ENCODE measurements at regions not wholly inside any gene's neighbourhood (a gene's known extent, or its start where the extent isn't known, plus 50 kb on each side); places are given as distances from the start of the nearest gene placed in this dataset.

DNA sequence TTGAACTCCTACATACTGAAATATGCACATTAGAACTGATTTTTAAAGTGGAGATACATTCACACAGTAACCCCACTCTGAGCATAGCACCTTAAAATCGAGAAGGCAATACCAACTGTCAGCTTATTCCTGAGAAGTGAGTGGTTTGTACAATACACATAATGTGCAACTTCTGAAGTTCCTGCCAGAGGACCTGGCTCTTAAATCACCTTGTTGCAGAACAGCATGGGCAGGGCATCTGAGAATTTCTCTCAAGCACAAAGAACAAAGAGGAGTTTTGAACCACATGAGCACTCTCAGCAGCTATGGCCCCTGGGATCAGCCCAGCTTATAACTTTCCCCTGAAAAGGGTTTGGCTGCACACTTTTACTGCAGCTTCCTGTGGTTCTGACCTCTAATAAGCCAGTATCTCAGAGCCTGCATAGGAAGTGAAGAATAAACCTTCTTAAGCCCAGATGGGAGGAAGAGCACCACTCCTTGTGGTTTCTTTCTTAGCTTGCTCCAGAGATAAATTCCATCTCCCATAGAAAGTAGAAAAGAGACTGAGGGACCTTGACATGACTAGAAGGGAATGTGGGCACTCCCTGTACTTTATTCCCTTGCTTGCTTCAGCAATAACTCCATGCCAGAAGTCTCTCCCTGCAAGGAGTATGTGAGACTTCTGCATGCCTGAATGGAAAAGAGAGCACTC, 862.3 kb downstream of the SUCLG1 start:
- H3K4me3 ChIP-seq (ENCODE audit: low read depth in 1 of 2, low read length in 2 of 2), result no peak overlapping the region
- H3K36me3 ChIP-seq (ENCODE audit: insufficient read depth, low read length), result no peaks in the 10 kb centered on the region
- no peak for TF ChIP-seq EZH2 (IDR thresholded peaks at IDR 0.05; ENCODE audit: borderline replicate concordance, low read depth, low read length, severe bottlenecking)
- TF ChIP-seq, protein P1, sequence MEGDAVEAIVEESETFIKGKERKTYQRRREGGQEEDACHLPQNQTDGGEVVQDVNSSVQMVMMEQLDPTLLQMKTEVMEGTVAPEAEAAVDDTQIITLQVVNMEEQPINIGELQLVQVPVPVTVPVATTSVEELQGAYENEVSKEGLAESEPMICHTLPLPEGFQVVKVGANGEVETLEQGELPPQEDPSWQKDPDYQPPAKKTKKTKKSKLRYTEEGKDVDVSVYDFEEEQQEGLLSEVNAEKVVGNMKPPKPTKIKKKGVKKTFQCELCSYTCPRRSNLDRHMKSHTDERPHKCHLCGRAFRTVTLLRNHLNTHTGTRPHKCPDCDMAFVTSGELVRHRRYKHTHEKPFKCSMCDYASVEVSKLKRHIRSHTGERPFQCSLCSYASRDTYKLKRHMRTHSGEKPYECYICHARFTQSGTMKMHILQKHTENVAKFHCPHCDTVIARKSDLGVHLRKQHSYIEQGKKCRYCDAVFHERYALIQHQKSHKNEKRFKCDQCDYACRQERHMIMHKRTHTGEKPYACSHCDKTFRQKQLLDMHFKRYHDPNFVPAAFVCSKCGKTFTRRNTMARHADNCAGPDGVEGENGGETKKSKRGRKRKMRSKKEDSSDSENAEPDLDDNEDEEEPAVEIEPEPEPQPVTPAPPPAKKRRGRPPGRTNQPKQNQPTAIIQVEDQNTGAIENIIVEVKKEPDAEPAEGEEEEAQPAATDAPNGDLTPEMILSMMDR (IDR thresholded peaks at IDR 0.05; ENCODE audit: borderline replicate concordance, extremely low read depth, low read length, poor library complexity, severe bottlenecking), result no peak
- no peaks in the 10 kb centered on the region for H3K79me2 ChIP-seq (ENCODE audit: insufficient read depth, low read length)
- no peak overlapping the region for H3K9ac ChIP-seq (ENCODE audit: low read depth, low read length)
- H2AFZ ChIP-seq (ENCODE audit: low read depth, low read length), result no peak overlapping the region
- H3K4me2 ChIP-seq (ENCODE audit: insufficient read depth, low read length), result no peak overlapping the region
- no peaks in the 10 kb centered on the region for H3K27me3 ChIP-seq (ENCODE audit: insufficient read depth, low read length, poor library complexity)
- H3K27ac ChIP-seq (ENCODE audit: low read length), result no peak overlapping the region
- no peaks in the 10 kb centered on the region for H3K9me3 ChIP-seq (ENCODE audit: insufficient read depth, low read length, severe bottlenecking)
- DNase-seq (no peak), ATAC-seq (ENCODE audit: insufficient read depth, low read depth) (no peak)
- H4K20me1 ChIP-seq (ENCODE audit: insufficient read depth, low read length), result no peaks in the 10 kb centered on the region
- no peaks in the 10 kb centered on the region for H3K4me1 ChIP-seq (ENCODE audit: insufficient read depth, low read length)

DNA sequence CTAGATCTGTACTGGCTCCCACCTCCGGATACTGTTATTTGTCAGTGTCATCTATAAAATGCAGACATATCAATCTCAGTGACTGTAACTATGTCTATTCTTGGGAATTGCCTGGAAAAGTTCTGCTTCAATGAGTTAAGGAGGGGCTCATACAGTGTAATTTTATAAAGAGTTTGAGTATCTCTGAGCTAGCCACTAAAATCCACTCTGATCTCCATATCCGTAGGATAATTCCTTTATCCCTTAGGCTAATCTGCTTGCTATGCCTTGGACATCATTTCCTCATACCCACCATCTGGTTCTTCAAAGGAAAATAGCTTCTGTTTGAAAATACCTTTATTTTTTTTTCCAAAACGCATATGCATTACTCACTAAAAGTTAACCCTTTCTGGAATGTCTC, 863.2 kb downstream of the SUCLG1 start:
- no peak overlapping the region for H3K9ac ChIP-seq (ENCODE audit: low read depth, low read length)
- no peaks in the 10 kb centered on the region for H3K79me2 ChIP-seq (ENCODE audit: insufficient read depth, low read length)
- H3K9me3 ChIP-seq (ENCODE audit: insufficient read depth, low read length, severe bottlenecking), result no peaks in the 10 kb centered on the region
- no peak overlapping the region for H3K4me3 ChIP-seq (ENCODE audit: low read depth in 1 of 2, low read length in 2 of 2)
- no peaks in the 10 kb centered on the region for H3K27me3 ChIP-seq (ENCODE audit: insufficient read depth, low read length, poor library complexity)
- no peak overlapping the region for H3K27ac ChIP-seq (ENCODE audit: low read length)
- TF ChIP-seq, protein P1 (IDR thresholded peaks at IDR 0.05; ENCODE audit: borderline replicate concordance, extremely low read depth, low read length, poor library complexity, severe bottlenecking), result no peak
- no peak for TF ChIP-seq EZH2 (IDR thresholded peaks at IDR 0.05; ENCODE audit: borderline replicate concordance, low read depth, low read length, severe bottlenecking)
- no peaks in the 10 kb centered on the region for H4K20me1 ChIP-seq (ENCODE audit: insufficient read depth, low read length)
- H3K36me3 ChIP-seq (ENCODE audit: insufficient read depth, low read length), result no peaks in the 10 kb centered on the region
- H2AFZ ChIP-seq (ENCODE audit: low read depth, low read length), result no peak overlapping the region
- no peaks in the 10 kb centered on the region for H3K4me1 ChIP-seq (ENCODE audit: insufficient read depth, low read length)
- no peak for DNase-seq
- ATAC-seq (ENCODE audit: insufficient read depth, low read depth), result no peak
- no peak overlapping the region for H3K4me2 ChIP-seq (ENCODE audit: insufficient read depth, low read length)

DNA sequence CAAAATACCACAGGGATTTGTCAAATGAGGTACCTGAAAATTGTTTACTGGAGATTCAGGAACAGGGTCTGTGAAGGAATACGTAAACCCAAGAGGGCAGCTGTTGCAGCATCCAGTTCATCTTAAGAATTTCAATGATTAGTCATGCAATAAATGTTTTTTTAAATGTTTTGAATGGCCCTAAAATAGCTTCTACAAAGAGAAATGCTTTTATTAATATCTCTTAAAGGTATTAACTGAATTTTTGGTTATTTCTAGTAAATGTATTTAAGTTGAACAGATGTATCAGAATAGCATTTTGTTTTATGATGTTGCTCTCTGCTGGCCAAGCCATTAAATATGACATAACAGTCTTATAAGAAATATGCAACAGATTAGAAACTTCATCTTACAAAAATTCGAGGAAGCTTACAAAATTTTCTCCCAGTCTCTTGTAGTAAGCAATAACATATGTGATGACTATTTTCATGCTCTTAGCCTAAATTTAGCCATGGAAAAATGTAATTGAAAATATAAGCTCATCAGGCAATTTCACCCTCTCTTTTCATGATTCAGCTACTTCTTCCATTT, 863.9 kb downstream of the SUCLG1 start:
- Histone ChIP-seq H3K36me3 (ENCODE audit: insufficient read depth, low read length) (no peaks in the 10 kb centered on the region), H3K4me2 (ENCODE audit: insufficient read depth, low read length) (no peak overlapping the region), H2AFZ (ENCODE audit: low read depth, low read length) (no peak overlapping the region), H3K27ac (ENCODE audit: low read length) (no peak overlapping the region), H3K27me3 (ENCODE audit: insufficient read depth, low read length, poor library complexity) (no peaks in the 10 kb centered on the region), H4K20me1 (ENCODE audit: insufficient read depth, low read length) (no peaks in the 10 kb centered on the region), H3K4me3 (ENCODE audit: low read depth in 1 of 2, low read length in 2 of 2) (no peak overlapping the region), H3K9me3 (ENCODE audit: insufficient read depth, low read length, severe bottlenecking) (no peaks in the 10 kb centered on the region), H3K4me1 (ENCODE audit: insufficient read depth, low read length) (no peaks in the 10 kb centered on the region), H3K9ac (ENCODE audit: low read depth, low read length) (no peak overlapping the region), H3K79me2 (ENCODE audit: insufficient read depth, low read length) (no peaks in the 10 kb centered on the region)
- TF ChIP-seq, protein P1 (IDR thresholded peaks at IDR 0.05; ENCODE audit: borderline replicate concordance, extremely low read depth, low read length, poor library complexity, severe bottlenecking), result no peak
- TF ChIP-seq EZH2 (IDR thresholded peaks at IDR 0.05; ENCODE audit: borderline replicate concordance, low read depth, low read length, severe bottlenecking), result no peak
- ATAC-seq (ENCODE audit: insufficient read depth, low read depth), result no peak
- no peak for DNase-seq
